Left cardiac atrium (tissue), 4 donors: ENCODE measurements at regions not wholly inside any gene's neighbourhood (a gene's known extent, or its start where the extent isn't known, plus 50 kb on each side); places are given as distances from the start of the nearest gene placed in this dataset.

Experiments
- ATAC-seq, 2 donors: fragments of 200-7000 bp; cut with Tn5 transposase; one replicate each; pipeline ENCODE4 v1.9.1; 2020; ENCODE audit warnings: mild to moderate bottlenecking in 2 of 2, moderate library complexity in 2 of 2
- DNase-seq: peaks from one replicate; pipeline ENCODE4 v3.0.0-alpha.2; 2020
- intact Hi-C, 2 donors: fragments of 100-400 bp; cut with DNase I; formaldehyde crosslinking; loops; one replicate each; pipeline versions ENCODE4 v1.14.1 to v1.15.1; 2022 to 2023
- donor health status: DM: no; HTN: yes; CAD: no.
- donor health status: DM: no; HTN: yes; CAD: no; lungs with severe emphysema.
- donor health status: DM: yes; HTN: yes; CAD: no.
- donor health status: Dilated cardiomyopathy.

- no peak for ATAC-seq
- intact Hi-C loops: no loop called here
- no peak for DNase-seq
These were observed 255.4 kb downstream of the OGFRL1 start for GRCh38 chr6:71544028-71544427.

- no peak for DNase-seq
- intact Hi-C loops: no loop called here
- no peak for ATAC-seq
These were observed 256.3 kb downstream of the OGFRL1 start for GRCh38 chr6:71544906-71545305.

- intact Hi-C loops: no loop called here
- DNase-seq (no peak), ATAC-seq (no peak)
These were observed 257.3 kb downstream of the OGFRL1 start for GRCh38 chr6:71545905-71546304.

GRCh38 chr6:71551798-71552197, 263.2 kb downstream of the OGFRL1 start:
- DNase-seq (no peak), ATAC-seq (no peak)
- intact Hi-C loops: no loop called here

GRCh38 chr6:71556141-71556540, 267.5 kb downstream of the OGFRL1 start:
- intact Hi-C loops: no loop called here
- ATAC-seq (no peak), DNase-seq (no peak)

- intact Hi-C loops: no loop called here
- ATAC-seq: no peak
These were observed 270.4 kb downstream of the OGFRL1 start for GRCh38 chr6:71558974-71559373.

GRCh38 chr6:71567562-71567961, 279.0 kb downstream of the OGFRL1 start:
- DNase-seq (no peak), ATAC-seq (no peak)
- intact Hi-C loops: no loop called here

More at GRCh38 chr6:71558974-71559373, 270.4 kb downstream of the OGFRL1 start:
- DNase-seq: no peak

- intact Hi-C loops: no loop called here
- DNase-seq: no peak
- no peak for ATAC-seq
These were observed 289.2 kb downstream of the OGFRL1 start for GRCh38 chr6:71577766-71578165.

GRCh38 chr6:71579902-71580301, 291.3 kb downstream of the OGFRL1 start:
- intact Hi-C loops: no loop called here
- ATAC-seq (no peak), DNase-seq (no peak)

GRCh38 chr6:71582820-71583219, 294.2 kb downstream of the OGFRL1 start:
- DNase-seq: no peak
- intact Hi-C loops: no loop called here
- ATAC-seq: no peak

- no peak for ATAC-seq
- DNase-seq: no peak
- intact Hi-C loops: no loop called here
These were observed 296.3 kb downstream of the OGFRL1 start for GRCh38 chr6:71584712-71585436.

- DNase-seq (no peak), ATAC-seq (no peak)
- intact Hi-C loops: no loop called here
These were observed 296.9 kb downstream of the OGFRL1 start for GRCh38 chr6:71585472-71585871.

- DNase-seq (no peak), ATAC-seq (no peak)
- intact Hi-C loops: no loop called here
These were observed 297.9 kb upstream of the RIMS1 start for GRCh38 chr6:71588490-71588889.

GRCh38 chr6:71589254-71589653, 297.1 kb upstream of the RIMS1 start:
- intact Hi-C loops: no loop called here
- no peak for DNase-seq
- ATAC-seq: no peak

- DNase-seq: no peak
- intact Hi-C loops: no loop called here
- no peak for ATAC-seq
These were observed 293.7 kb upstream of the RIMS1 start for GRCh38 chr6:71592643-71593042.

- ATAC-seq: no peak
- no peak for DNase-seq
- intact Hi-C loops: no loop called here
These were observed 287.0 kb upstream of the RIMS1 start for GRCh38 chr6:71599359-71599758.

- peak; percentile 34 to 97 for ATAC-seq
- intact Hi-C loops: no loop called here
- DNase-seq: no peak
These were observed 283.9 kb upstream of the RIMS1 start for GRCh38 chr6:71602385-71603007.

GRCh38 chr6:71603021-71603420, 283.3 kb upstream of the RIMS1 start:
- no peak for ATAC-seq
- intact Hi-C loops: no loop called here
- no peak for DNase-seq

GRCh38 chr6:71608646-71609045, 277.7 kb upstream of the RIMS1 start:
- intact Hi-C loops: no loop called here
- DNase-seq (no peak), ATAC-seq (no peak)

- ATAC-seq (no peak), DNase-seq (no peak)
- intact Hi-C loops: no loop called here
These were observed 266.5 kb upstream of the RIMS1 start for GRCh38 chr6:71619836-71620235.

- DNase-seq (no peak), ATAC-seq (no peak)
- intact Hi-C loops: no loop called here
These were observed 264.3 kb upstream of the RIMS1 start for GRCh38 chr6:71621918-71622519.
